ENCODE measurements at regions not wholly inside any gene's neighbourhood (a gene's known extent, or its start where the extent isn't known, plus 50 kb on each side); places are given as distances from the start of the nearest gene placed in this dataset.

GRCh38 chr1:173417563-173417962 is 59.6 kb upstream of the PRDX6 start:
- no peak for TF ChIP-seq CTCF (conservative IDR thresholded peaks at IDR 0.05; ENCODE audit: low read depth, low read length)
- TF ChIP-seq POLR2A (IDR thresholded peaks at IDR 0.05; ENCODE audit: low read depth, low read length): no peak
- no peak for TF ChIP-seq MAZ (IDR thresholded peaks at IDR 0.05; ENCODE audit: borderline replicate concordance, low read depth, low read length)
- no peak for TF ChIP-seq USF2 (IDR thresholded peaks at IDR 0.05; ENCODE audit: low read depth, low read length)
- TF ChIP-seq CEBPB (IDR thresholded peaks at IDR 0.05; ENCODE audit: low read depth, low read length): no peak
- TF ChIP-seq NFE2L2 (IDR thresholded peaks at IDR 0.05; ENCODE audit: low read depth, low read length): no peak

Data from IMR-90 (cell line).